TTC549 (cell line): ENCODE measurements at regions not wholly inside any gene's neighbourhood (a gene's known extent, or its start where the extent isn't known, plus 50 kb on each side); places are given as distances from the start of the nearest gene placed in this dataset.
A peak's percentile ranks its signal among the peaks of the same experiment; 100 is the strongest.

Source experiments
- FAIRE-seq: peaks from 2 replicates; lab custom pipeline; 2012; peaks lifted over from hg19 to GRCh38; lab: Jason Lieb, UNC

DNA sequence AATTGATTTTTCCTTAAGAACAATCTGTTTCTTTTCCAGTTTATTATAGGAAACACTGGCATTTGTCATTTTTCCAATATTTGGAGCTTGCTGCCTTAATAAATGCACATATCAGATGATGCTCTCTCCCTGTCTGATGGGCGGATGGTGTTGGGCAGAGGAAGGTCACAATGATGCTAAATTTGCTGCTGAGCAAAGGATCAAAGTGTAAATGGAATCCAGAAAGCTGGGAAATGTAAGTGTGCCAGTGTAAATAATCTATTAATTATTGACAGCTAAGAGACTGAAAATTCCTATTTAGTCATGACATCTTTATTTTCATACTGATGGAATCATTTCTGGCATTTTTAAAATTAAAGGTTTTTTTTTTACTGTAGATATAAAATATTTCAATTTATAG, 243.2 kb downstream of the PTBP2 start:
- no peak for FAIRE-seq

DNA sequence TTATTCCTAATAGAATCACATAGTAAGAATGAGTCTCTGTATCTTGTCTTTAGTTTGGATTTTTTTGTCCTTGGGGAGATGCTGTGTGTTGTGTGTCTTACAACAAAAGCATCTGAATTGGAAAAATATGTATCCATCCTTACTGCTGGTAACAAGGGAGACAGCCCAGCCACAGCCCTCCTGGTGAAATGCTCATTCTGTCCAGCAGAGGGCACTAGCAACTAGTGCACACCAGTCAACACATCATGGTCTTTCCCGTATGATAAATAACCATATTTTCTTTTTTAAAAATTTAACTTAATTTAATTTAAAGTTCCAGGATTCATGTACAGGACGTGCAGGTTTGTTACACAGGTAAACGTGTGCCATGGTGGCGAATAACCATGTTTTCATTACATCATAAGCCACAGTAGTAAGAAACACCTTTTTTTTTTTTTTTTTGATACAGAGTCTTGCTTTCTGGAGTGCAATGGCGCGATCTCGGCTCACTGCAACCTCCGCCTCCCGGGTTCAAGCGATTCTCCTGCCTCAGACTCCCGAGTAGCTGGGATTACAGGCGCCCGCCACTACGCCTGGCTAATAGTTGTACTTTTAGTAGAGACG, 245.1 kb downstream of the PTBP2 start:
- FAIRE-seq: peak; percentile 80

DNA sequence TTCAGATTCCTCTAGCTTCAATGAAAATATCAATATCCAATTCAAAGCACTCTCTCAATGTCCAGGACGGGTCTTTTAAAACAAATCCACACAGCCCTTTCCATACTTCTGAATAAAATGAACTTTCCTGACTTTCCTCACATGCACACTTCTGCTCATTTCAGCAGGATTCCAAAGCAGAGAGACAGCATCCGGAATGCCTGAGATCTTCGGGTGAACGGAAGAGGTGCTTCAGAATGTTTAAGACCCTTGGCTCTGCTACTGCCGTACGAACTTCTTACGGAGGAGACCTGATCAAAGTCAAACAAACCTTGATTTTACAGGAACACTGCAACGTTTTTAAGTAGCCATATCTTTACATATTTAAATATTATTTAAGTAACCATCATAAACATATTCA, 245.7 kb downstream of the PTBP2 start:
- no peak for FAIRE-seq

DNA sequence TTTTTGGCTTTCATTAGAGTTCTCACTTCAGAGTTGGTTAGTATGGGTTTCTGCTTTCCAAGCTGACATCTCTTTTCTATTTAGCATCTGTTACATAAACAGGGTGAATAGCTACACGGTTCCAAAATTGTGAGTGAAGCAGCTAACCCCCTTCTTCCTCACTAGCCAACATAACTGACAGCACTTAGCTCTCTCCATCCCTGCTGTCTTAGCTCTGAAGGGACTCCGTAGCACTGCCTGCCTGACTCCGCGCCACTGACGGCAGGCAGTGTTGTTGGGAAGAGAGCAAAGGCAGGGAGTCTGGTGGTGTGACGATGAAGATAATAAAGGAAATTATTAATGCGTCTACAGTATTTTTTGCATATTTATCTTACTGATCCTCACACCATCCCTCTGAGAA, 247.0 kb downstream of the PTBP2 start:
- no peak for FAIRE-seq

DNA sequence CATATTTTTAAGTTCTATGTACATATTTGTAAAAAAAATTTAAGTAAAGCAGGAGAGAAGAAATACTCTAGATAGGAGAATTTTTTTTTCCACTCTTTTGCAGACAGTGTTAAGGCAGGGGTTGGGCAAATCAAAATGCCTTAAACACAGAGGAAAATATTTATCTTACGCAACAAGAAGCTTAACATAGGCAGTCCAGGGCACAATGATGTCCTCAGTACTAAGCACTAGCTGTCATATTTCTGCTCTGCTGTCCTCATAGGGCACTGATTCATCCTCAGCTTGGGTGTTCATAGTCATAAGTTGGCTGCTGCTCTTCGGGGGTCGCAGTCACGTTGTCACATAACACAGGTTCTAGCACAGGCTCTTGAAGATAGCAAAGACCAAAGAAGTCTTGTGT, 247.4 kb downstream of the PTBP2 start:
- no peak for FAIRE-seq

- no peak for FAIRE-seq
Observed at GRCh38 chr1:96969656-96970163, 248.1 kb downstream of the PTBP2 start.

- FAIRE-seq: no peak
Observed at GRCh38 chr1:96971439-96971838, 249.9 kb downstream of the PTBP2 start.

DNA sequence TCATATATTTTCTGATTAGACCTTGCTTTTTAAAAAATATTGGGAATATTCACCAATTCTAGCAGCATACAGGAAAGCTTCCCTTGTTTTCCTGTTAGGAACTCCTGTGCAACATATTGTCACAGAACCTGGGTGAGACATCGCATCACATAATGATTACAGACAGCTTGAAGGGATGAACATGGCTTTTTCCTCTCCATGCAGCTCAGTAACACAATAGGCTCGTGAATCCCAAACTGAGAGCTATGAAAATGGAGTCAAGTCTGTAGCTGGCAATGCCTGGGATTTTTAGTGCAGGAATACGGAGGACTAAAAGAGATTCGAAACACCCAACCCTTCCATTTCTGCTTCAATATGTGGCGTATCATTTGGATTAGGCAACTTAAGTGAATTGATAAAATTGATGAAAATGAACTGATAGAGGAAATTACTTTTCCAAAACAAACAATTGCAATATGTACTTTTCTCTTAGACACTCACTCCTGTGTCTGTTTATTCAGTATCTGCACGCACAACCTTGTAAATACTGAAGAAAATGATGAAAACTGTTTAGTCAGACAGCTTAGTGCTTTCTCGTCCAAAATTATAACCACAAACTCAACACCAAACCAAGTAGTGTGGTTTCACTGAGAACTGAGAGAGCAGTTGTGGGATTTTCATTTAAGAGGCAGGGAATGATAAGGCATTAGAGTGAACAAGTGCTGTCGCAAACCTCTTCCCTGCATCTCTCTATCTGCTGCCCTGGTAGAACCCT, 250.4 kb downstream of the PTBP2 start:
- no peak for FAIRE-seq

DNA sequence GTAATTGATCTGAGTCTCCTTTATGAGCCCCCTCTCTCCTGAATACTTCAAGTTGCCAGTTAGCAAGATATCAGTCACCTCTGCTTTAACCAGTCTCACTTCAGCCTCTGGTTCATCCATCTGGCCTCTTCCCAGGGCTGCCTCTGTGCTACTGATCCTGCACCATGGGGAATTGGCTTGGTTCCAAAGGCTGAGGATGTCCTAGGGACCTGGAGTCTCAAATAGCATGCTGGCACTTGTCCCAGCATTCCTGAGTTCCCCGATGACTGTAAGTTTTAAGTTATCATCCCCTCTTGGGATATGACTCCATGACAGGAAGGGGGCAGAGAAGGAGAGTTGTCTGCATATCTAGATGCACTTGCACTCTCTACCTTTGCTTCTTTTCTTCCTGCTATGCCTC, 252.0 kb downstream of the PTBP2 start:
- no peak for FAIRE-seq

- FAIRE-seq: no peak
Observed at GRCh38 chr1:96978444-96978843, 256.9 kb downstream of the PTBP2 start.

DNA sequence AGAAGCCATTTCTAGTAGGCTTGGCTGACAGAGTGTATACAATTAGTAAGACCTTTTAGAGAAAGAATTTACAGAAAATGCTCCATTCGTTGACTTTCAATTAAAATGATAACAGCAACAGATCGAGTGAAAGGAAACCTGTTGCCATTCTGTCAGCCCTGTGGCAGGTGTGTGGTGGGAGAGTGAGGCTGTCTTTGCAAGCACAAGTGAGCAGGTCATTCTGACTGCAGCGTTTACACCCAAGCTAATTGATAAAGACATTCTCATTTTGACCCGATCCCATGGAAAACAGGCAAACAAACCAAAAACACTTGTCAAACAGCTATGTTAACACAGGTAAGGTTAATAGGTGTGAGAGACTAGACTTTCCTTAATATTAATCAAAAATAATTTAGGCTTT, 257.3 kb downstream of the PTBP2 start:
- no peak for FAIRE-seq

DNA sequence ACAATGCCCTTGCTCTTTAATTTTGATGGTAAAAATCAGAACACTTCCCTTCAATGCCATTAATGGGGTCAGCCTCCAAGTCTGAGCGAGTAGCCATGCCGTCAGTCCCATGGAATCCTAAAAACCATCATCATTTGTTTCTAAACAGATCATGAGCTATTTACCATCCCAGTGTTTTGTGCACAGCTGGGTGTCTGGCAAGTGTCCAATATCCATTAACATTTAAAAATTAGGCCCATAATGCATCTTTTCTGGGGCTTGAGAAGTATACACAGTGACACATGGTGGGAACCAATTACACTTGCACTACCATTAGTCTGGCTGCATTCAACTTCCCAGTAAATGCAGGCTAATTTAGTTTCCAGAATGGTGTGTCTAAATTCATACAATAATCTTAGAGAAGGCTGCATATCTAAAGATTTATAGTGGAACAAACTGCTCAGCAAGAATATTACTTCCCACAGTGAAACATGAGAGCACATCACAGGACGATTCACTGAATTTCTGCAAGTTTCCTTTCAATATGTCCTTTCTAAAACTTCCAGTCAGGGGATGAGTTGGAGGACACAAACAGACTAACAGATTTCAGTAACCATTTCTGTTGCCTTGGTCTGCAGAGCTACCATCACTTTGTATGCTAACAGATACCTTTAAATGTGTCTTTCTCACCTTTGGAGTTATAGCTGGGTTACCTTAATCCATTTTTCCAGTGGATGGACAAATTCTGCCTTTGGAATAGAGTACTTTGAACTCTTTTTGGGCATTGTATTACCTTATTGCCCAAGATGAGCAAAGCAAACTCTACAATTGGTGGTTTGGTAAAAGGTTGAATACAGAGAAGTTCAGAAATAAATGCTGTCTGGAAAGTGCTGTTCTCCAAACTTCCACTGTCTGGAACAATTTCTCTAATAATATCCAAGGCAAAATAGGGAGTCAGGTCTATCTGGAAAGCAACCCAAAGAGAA, 258.0 kb downstream of the PTBP2 start:
- no peak for FAIRE-seq

DNA sequence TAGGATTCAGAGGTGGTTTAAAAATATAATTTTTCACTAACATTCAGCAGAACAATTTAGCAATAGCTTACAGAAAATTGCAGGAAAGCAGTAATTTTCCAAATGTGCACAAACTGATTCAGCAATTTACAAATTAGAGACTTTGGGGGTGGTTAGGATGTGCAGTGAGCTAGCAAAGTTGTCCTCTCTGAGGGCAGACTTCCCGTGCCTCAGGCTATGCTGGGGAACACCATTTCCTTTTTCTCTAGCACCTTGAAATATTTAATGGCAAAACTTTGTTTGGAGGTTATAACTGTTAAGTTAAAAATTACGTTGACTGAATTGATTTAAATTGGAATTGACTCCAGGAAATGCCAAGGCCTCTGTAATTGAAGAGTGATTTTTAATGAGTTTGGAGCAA, 258.9 kb downstream of the PTBP2 start:
- FAIRE-seq: no peak

- no peak for FAIRE-seq
Observed at GRCh38 chr1:96981181-96981580, 259.6 kb downstream of the PTBP2 start.

GRCh38 chr1:96982118-96982517, 260.5 kb downstream of the PTBP2 start:
- no peak for FAIRE-seq

GRCh38 chr1:96983866-96984265, 262.3 kb downstream of the PTBP2 start:
- FAIRE-seq: no peak

DNA sequence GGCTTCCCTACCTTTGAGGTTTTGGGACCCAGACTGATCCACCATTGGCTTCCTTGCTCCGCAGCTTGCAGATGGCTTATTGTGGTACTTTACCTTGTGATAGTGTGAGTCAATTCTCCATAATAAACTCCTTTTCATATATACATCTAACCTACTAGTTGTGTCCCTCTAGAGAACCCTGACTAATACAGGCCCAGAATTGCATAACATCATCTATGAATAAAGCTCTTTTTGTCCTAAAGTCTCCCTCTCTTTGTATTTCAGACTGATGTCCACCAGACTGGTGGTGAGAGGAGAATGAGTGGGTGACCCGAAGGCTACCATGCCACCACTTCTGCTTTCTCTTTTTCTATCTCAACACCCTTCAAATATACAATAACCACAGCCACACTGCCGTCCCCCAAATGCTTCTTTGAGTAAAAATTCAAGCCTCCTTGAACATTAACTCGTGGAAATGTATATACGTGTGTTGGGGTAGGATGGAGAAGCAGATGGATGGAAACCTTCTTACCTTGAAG, 265.7 kb downstream of the PTBP2 start:
- FAIRE-seq: no peak

GRCh38 chr1:96989302-96989701, 267.7 kb downstream of the PTBP2 start:
- no peak for FAIRE-seq

- no peak for FAIRE-seq
Observed at GRCh38 chr1:96990136-96990535, 268.6 kb downstream of the PTBP2 start.

DNA sequence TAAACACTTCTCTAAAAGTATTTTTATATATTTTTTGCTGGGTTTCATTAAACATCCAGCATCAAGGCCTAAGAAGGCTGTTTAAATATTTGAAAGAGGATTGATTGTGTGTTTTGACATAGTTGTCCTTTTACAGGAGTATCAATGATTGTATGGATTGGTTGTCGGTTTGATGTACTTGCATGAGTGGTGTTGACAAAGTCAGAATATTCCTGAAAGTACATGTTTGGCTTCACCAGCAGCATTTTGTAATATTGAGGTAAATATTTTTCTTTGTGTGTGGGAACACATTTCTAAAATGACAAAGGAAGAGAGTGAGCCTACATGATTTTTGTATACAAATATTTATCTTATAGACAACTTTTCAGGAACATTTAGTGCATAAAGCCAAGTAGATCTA, 269.7 kb downstream of the PTBP2 start:
- no peak for FAIRE-seq

DNA sequence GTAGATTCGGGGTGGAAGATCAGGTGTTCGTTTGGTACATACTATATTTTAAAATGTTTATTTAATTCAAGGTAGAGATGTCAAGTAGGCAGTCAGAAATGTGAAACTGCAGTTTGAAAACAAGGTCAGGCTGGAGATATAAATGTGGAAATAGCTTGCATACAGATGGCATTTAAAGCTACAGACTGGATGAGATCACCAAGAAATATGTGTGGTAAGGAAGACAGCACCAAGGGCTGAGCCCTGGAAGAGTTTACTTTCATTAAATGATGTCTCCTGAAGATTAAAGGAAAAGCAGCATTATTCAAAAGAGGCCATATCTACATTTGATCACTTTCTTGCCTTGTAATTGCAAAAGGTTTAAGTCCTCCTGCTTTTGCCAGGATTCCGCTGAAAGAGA, 271.3 kb downstream of the PTBP2 start:
- no peak for FAIRE-seq

- no peak for FAIRE-seq
Observed at GRCh38 chr1:96995351-96995750, 273.8 kb downstream of the PTBP2 start.

GRCh38 chr1:96996001-96996400, 274.4 kb downstream of the PTBP2 start:
- FAIRE-seq: no peak
